Gastrocnemius medialis (tissue), 4 donors: ENCODE measurements at regions not wholly inside any gene's neighbourhood (a gene's known extent, or its start where the extent isn't known, plus 50 kb on each side); places are given as distances from the start of the nearest gene placed in this dataset.
A peak's percentile ranks its signal among the peaks of the same experiment; 100 is the strongest.

Experiments
- ATAC-seq, 2 donors: fragments of 150-250 bp; one replicate each; pipeline ENCODE4 v1.9.1; 2016
- DNase-seq, 2 donors: peaks; one replicate each; pipeline ENCODE4 v3.0.0-alpha.2; 2019
- H3K27ac ChIP-seq, 4 donors: fragments of 200-600 bp; sonication (generic); 1 replicate in 1 of 4; 2 replicates in 3 of 4; pipeline ENCODE4 v1.5.1; 2016 to 2018; ENCODE audit warnings: mild to moderate bottlenecking in 2 of 4, moderate library complexity in 1 of 4
- H3K27me3 ChIP-seq, 3 donors: fragments of 200-600 bp; sonication (generic) in 2 of 3; 1 replicate in 1 of 3; 2 replicates in 2 of 3; pipeline versions ENCODE4 v1.5.1 to v1.6.0; 2016 to 2019; ENCODE audit warnings: mild to moderate bottlenecking in 1 of 3, moderate library complexity in 1 of 3
- H3K36me3 ChIP-seq, 2 donors: fragments of 200-600 bp; sonication (generic) in 1 of 2; one replicate each; pipeline ENCODE4 v1.5.1; 2017 to 2018
- H3K4me1 ChIP-seq, 2 donors: fragments of 200-600 bp; sonication (generic) in 1 of 2; one replicate each; pipeline ENCODE4 v1.5.1; 2016 to 2017; ENCODE audit warnings: mild to moderate bottlenecking in 2 of 2
- H3K4me3 ChIP-seq, 4 donors: fragments of 200-600 bp; sonication (generic) in 3 of 4; 1 replicate in 1 of 4; 2 replicates in 3 of 4; pipeline ENCODE4 v1.5.1; 2016 to 2019; ENCODE audit warnings: mild to moderate bottlenecking in 2 of 4
- H3K9me3 ChIP-seq, 3 donors: fragments of 200-600 bp; sonication (generic) in 2 of 3; 1 replicate in 1 of 3; 2 replicates in 2 of 3; pipeline ENCODE4 v1.5.1; 2016 to 2019
- POLR2A ChIP-seq, 2 donors: fragments of 450-650 bp; IDR thresholded peaks; one replicate each; pipeline ENCODE4 v1.6.1; 2017; ENCODE audit warnings: antibody characterized with exemption in 2 of 2, mild to moderate bottlenecking in 2 of 2, moderate library complexity in 2 of 2
- in situ Hi-C, 4 donors: fragments of 200-750 bp; cut with MboI; loops; one replicate each; pipeline versions ENCODE4 v1.15.0 to v1.8.0; 2017; ENCODE audit warnings: low sequenced_read_pairs in 4 of 4
- intact Hi-C: fragments of 100-400 bp; cut with DNase I; formaldehyde crosslinking; loops from one replicate; pipeline ENCODE4 v1.15.1; 2023; ENCODE audit warnings: low total_unique reads
- TF ChIP-seq, protein P1 (sequence below), 5 experiments: fragments of 450-650 bp in 3 of 5; fragments of 200-600 bp in 2 of 5; sonication (generic) in 2 of 5; IDR thresholded peaks in 4 of 5; conservative IDR thresholded peaks in 1 of 5; 1 replicate in 4 of 5; 2 replicates in 1 of 5; pipeline ENCODE4 v1.5.1; 2016 to 2019; ENCODE audit warnings: antibody characterized with exemption in 5 of 5, mild to moderate bottlenecking in 3 of 5, moderate library complexity in 3 of 5

DNA sequence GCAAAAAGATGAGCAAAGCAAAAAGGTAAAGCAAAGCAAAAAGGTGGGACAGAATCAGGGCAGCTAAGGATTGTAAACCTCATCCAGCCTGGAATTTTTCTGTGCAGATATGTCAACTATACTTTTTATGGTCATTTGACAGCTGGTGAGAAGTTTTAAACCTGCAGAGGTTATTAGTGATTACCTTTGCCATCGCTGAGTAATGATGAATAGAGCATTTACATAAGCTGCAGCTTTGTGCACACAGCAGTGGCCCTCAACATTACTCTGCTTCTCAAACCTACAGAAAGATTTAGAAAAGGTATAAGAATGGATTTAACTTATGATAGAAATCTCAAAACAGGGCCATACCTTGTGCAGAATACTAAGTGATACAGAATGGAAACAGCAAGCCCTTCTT is 54.5 kb upstream of the C4orf54 start:
- TF ChIP-seq, protein P1, sequence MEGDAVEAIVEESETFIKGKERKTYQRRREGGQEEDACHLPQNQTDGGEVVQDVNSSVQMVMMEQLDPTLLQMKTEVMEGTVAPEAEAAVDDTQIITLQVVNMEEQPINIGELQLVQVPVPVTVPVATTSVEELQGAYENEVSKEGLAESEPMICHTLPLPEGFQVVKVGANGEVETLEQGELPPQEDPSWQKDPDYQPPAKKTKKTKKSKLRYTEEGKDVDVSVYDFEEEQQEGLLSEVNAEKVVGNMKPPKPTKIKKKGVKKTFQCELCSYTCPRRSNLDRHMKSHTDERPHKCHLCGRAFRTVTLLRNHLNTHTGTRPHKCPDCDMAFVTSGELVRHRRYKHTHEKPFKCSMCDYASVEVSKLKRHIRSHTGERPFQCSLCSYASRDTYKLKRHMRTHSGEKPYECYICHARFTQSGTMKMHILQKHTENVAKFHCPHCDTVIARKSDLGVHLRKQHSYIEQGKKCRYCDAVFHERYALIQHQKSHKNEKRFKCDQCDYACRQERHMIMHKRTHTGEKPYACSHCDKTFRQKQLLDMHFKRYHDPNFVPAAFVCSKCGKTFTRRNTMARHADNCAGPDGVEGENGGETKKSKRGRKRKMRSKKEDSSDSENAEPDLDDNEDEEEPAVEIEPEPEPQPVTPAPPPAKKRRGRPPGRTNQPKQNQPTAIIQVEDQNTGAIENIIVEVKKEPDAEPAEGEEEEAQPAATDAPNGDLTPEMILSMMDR (IDR thresholded peaks at IDR 0.05 in 4 of 5, conservative IDR thresholded peaks at IDR 0.05 in 1 of 5) = no peak
- TF ChIP-seq POLR2A (IDR thresholded peaks at IDR 0.05) = no peak
- H3K27me3 ChIP-seq = no peaks in the 10 kb centered on the region
- ATAC-seq (no peak), DNase-seq (no peak)
- in situ Hi-C loops (no loop called here), intact Hi-C loops (no loop called here)
- no peak overlapping the region for H3K27ac ChIP-seq
- no peaks in the 10 kb centered on the region for H3K36me3 ChIP-seq
- no peaks in the 10 kb centered on the region for H3K9me3 ChIP-seq
- H3K4me1 ChIP-seq = peaks cover 0 to 18% of the 10 kb centered on the region in 2 donors
- H3K4me3 ChIP-seq = no peak overlapping the region

DNA sequence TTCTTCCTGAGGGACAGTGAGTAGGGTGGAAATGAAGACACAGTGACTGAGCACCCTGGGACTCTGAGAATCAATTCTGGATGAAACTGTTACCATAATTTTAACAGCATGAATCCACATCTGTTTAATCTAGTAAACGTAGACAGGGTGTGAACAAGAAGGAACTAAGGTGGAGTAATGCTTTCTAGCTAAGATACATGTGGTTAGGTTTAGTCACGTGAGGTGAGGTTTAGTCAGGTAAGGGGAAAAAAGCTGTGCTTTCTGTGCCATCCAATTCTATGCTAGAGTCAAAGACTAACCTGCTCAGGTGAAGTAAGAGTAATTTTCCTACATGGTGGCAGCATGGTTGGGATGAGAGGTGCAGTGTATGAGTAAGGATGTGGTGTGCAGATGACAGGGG is 54.0 kb upstream of the C4orf54 start:
- intact Hi-C loops (no loop called here), in situ Hi-C loops (no loop called here)
- Histone ChIP-seq H3K9me3 (no peaks in the 10 kb centered on the region), H3K4me1 (peaks cover 0 to 18% of the 10 kb centered on the region in 2 donors), H3K36me3 (no peaks in the 10 kb centered on the region), H3K27me3 (no peaks in the 10 kb centered on the region), H3K27ac (no peak overlapping the region), H3K4me3 (no peak overlapping the region)
- DNase-seq (no peak), ATAC-seq (no peak)
- TF ChIP-seq POLR2A (IDR thresholded peaks at IDR 0.05) = no peak
- TF ChIP-seq, protein P1 (IDR thresholded peaks at IDR 0.05 in 4 of 5, conservative IDR thresholded peaks at IDR 0.05 in 1 of 5) = no peak

DNA sequence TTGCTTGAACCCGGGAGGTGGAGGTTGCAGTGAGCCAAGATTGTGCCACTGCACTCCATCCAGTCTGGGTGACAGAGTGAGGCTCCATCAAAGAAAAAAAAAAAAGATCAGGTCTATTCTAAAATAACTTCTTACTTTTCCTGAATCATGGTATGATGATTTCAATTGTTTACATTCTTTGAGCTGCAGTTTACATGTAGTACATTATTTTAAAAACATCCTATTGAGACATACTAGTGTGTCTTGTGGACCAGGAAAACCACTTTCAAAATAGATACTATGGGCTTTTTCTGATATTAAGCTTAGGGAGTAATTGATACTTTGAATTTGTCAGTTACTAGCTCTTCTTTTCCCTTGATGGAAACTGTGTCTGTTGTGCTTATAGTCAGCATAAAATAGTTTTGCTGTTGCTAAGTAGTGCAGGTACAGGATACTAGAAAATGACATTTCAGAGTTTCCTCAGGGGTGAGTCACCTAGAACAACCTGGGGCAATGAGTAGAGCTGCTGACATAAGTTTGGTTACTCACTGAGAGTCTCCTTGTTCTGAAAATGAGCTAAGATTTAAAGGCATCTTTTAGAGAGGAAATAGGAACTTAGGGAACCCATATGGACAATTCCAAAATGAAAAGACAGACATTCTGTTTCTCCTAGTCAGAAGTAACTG is 53.2 kb upstream of the C4orf54 start:
- Histone ChIP-seq H3K36me3 (no peaks in the 10 kb centered on the region), H3K27me3 (no peaks in the 10 kb centered on the region), H3K9me3 (no peaks in the 10 kb centered on the region), H3K4me3 (no peak overlapping the region), H3K4me1 (peaks cover 0 to 18% of the 10 kb centered on the region in 2 donors), H3K27ac (no peak overlapping the region)
- ATAC-seq (peak; percentile 56 to 82), DNase-seq (no peak)
- in situ Hi-C loops (no loop called here), intact Hi-C loops (no loop called here)
- no peak for TF ChIP-seq POLR2A (IDR thresholded peaks at IDR 0.05)
- TF ChIP-seq, protein P1 (IDR thresholded peaks at IDR 0.05 in 4 of 5, conservative IDR thresholded peaks at IDR 0.05 in 1 of 5) = no peak

DNA sequence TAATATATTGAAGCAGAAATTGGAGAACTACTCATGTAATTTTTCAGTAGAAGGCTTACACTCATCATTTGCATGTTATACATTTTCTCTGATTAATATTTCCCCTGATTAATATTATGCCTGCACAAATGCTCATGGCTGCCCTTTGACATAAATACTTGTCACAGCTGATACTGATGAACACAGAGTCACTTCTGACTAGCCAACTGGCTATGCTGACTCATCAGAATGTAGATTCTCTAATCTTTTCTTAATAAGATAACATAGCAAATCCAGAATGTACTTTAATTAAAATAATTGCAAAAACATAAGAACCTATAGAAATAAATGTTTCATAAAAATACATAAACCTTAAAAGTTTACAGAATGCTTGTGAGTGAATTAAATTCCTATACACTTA is 52.4 kb upstream of the C4orf54 start:
- no peaks in the 10 kb centered on the region for H3K36me3 ChIP-seq
- in situ Hi-C loops (no loop called here), intact Hi-C loops (no loop called here)
- DNase-seq = no peak
- no peak for ATAC-seq
- peaks cover 0 to 18% of the 10 kb centered on the region in 2 donors for H3K4me1 ChIP-seq
- no peaks in the 10 kb centered on the region for H3K27me3 ChIP-seq
- no peak overlapping the region for H3K27ac ChIP-seq
- H3K4me3 ChIP-seq = no peak overlapping the region
- TF ChIP-seq, protein P1 (IDR thresholded peaks at IDR 0.05 in 4 of 5, conservative IDR thresholded peaks at IDR 0.05 in 1 of 5) = no peak
- TF ChIP-seq POLR2A (IDR thresholded peaks at IDR 0.05) = no peak
- no peaks in the 10 kb centered on the region for H3K9me3 ChIP-seq

DNA sequence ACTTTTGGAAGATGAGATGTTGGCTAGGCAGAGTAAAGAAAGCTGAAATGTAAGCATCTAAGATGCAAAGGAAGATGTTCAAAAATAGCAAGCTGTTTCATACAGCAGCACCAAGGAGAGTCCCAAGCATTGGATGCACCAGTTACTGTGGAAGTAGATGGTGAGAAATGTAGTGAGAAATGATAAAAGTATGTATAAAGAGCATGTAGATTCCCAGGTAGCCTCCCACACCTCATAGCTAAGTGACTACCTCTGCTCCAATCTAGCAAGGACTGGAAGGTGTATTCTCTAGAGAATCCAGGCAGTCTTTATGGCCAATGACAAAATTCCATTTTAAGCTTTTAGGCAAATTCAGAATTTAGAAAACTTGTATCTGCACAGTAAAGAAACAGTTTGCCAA is 50.9 kb upstream of the C4orf54 start:
- H3K36me3 ChIP-seq = no peaks in the 10 kb centered on the region
- DNase-seq = no peak
- TF ChIP-seq, protein P1 (IDR thresholded peaks at IDR 0.05 in 4 of 5, conservative IDR thresholded peaks at IDR 0.05 in 1 of 5) = no peak
- no peak for TF ChIP-seq POLR2A (IDR thresholded peaks at IDR 0.05)
- no peak overlapping the region for H3K4me3 ChIP-seq
- H3K27ac ChIP-seq = no peak overlapping the region
- ATAC-seq = no peak
- H3K9me3 ChIP-seq = no peaks in the 10 kb centered on the region
- H3K27me3 ChIP-seq = no peaks in the 10 kb centered on the region
- H3K4me1 ChIP-seq = peaks cover 0 to 18% of the 10 kb centered on the region in 2 donors
- in situ Hi-C loops (no loop called here), intact Hi-C loops (no loop called here)
